OCI-M1 (cell line): ENCODE measurements at regions not wholly inside any gene's neighbourhood (a gene's known extent, or its start where the extent isn't known, plus 50 kb on each side); places are given as distances from the start of the nearest gene placed in this dataset.

Source experiments
- DNase-seq: peaks from one replicate; lab custom pipeline; 2025; lab: John Stamatoyannopoulos, UW

- peak; percentile 91 for DNase-seq
Observed at GRCh38 chr4:183852910-183853547, 52.1 kb upstream of the STOX2 start.

DNA sequence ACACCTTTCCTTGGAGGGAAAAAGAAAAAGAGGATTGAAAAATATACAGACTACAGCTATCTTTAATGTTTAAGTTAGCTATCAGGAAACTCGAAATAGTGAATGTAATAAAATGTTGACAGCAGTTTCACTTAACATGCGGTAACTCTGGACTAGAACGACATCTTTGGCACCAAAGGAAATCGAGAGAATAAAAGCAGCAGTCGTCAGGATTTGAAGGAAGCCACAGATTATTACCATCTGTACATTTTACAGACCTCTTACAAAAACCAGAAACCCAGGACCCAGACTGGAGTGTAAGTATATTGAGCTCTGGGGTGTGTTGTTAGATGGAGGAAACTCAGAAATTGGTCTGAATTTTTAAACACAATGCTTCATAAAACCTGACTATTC lies 51.6 kb upstream of the STOX2 start:
- DNase-seq, result peak; percentile 72
